Daoy (cell line): ENCODE measurements at regions not wholly inside any gene's neighbourhood (a gene's known extent, or its start where the extent isn't known, plus 50 kb on each side); places are given as distances from the start of the nearest gene placed in this dataset.
"Not testable (repeated sequence)": the region's sequence is repeated elsewhere in the genome, so short reads cannot be mapped to it uniquely, and the experiment has no call there.

Source experiments
- DNase-seq: peaks from one replicate; pipeline ENCODE4 v3.0.0-alpha.2; 2015; ENCODE audit warnings: low read depth

- no peak for DNase-seq
Measured at GRCh38 chr5:109630093-109630492, 59.6 kb upstream of the MAN2A1 start.

GRCh38 chr5:109628591-109628990, 61.1 kb upstream of the MAN2A1 start:
- no peak for DNase-seq

- DNase-seq: not testable (repeated sequence)
Measured at GRCh38 chr5:109621266-109621665, 68.5 kb upstream of the MAN2A1 start.

GRCh38 chr5:109620651-109621050, 69.1 kb upstream of the MAN2A1 start:
- no peak for DNase-seq

GRCh38 chr5:109619606-109620005, 70.1 kb upstream of the MAN2A1 start:
- no peak for DNase-seq

- DNase-seq: no peak
Measured at GRCh38 chr5:109619021-109619460, 70.7 kb upstream of the MAN2A1 start.

- no peak for DNase-seq
Measured at GRCh38 chr5:109614981-109615380, 74.7 kb upstream of the MAN2A1 start.

- DNase-seq: no peak
Measured at GRCh38 chr5:109614301-109614700, 75.4 kb upstream of the MAN2A1 start.

- DNase-seq: no peak
Measured at GRCh38 chr5:109612278-109612905, 77.3 kb upstream of the MAN2A1 start.

- no peak for DNase-seq
Measured at GRCh38 chr5:109611505-109611904, 78.2 kb upstream of the MAN2A1 start.

GRCh38 chr5:109611061-109611460, 78.7 kb upstream of the MAN2A1 start:
- DNase-seq: no peak

- DNase-seq: no peak
Measured at GRCh38 chr5:109610581-109610980, 79.1 kb upstream of the MAN2A1 start.

GRCh38 chr5:109605207-109605730, 84.5 kb upstream of the MAN2A1 start:
- no peak for DNase-seq

- no peak for DNase-seq
Measured at GRCh38 chr5:109604758-109605157, 85.0 kb upstream of the MAN2A1 start.

- DNase-seq: no peak
Measured at GRCh38 chr5:109601736-109602135, 88.0 kb upstream of the MAN2A1 start.

GRCh38 chr5:109597893-109598292, 91.8 kb upstream of the MAN2A1 start:
- DNase-seq: no peak

GRCh38 chr5:109594217-109594616, 95.5 kb upstream of the MAN2A1 start:
- no peak for DNase-seq

- no peak for DNase-seq
Measured at GRCh38 chr5:109590799-109591198, 98.9 kb upstream of the MAN2A1 start.

GRCh38 chr5:109589986-109590385, 99.7 kb upstream of the MAN2A1 start:
- DNase-seq: no peak

GRCh38 chr5:109589239-109589638, 100.5 kb upstream of the MAN2A1 start:
- DNase-seq: no peak

GRCh38 chr5:109588281-109589035, 101.3 kb upstream of the MAN2A1 start:
- DNase-seq: no peak

GRCh38 chr5:109584986-109585599, 104.6 kb upstream of the MAN2A1 start:
- DNase-seq: peak; percentile 13

- DNase-seq: no peak
Measured at GRCh38 chr5:109580225-109580624, 109.5 kb upstream of the MAN2A1 start.
